CD1c-positive myeloid dendritic cell (primary cell): ENCODE measurements at regions not wholly inside any gene's neighbourhood (a gene's known extent, or its start where the extent isn't known, plus 50 kb on each side); places are given as distances from the start of the nearest gene placed in this dataset.

Source experiments
- DNase-seq: peaks from one replicate; pipeline ENCODE4 v3.0.0-alpha.2; 2016; ENCODE audit errors: extremely low spot score

- DNase-seq, result no peak
Observed at GRCh38 chr21:39056636-39057035, 126.6 kb downstream of the PSMG1 start.

- peak; percentile 8 for DNase-seq
Observed at GRCh38 chr21:39055167-39055767, 128.0 kb downstream of the PSMG1 start.

- no peak for DNase-seq
Observed at GRCh38 chr21:39054066-39054465, 129.2 kb downstream of the PSMG1 start.

- DNase-seq, result no peak
Observed at GRCh38 chr21:39053126-39053525, 130.1 kb downstream of the PSMG1 start.

- DNase-seq, result no peak
Observed at GRCh38 chr21:39052718-39053117, 130.5 kb downstream of the PSMG1 start.

GRCh38 chr21:39051588-39051949 is 131.7 kb downstream of the PSMG1 start:
- DNase-seq, result no peak

- no peak for DNase-seq
Observed at GRCh38 chr21:39050841-39051587, 132.2 kb downstream of the PSMG1 start.

GRCh38 chr21:39048574-39048973 is 134.7 kb downstream of the PSMG1 start:
- no peak for DNase-seq

- DNase-seq, result no peak
Observed at GRCh38 chr21:39048064-39048463, 135.2 kb downstream of the PSMG1 start.

GRCh38 chr21:39047046-39047445 is 136.2 kb downstream of the PSMG1 start:
- DNase-seq, result no peak

GRCh38 chr21:39046236-39046916 is 136.9 kb downstream of the PSMG1 start:
- no peak for DNase-seq

GRCh38 chr21:39041816-39042215 is 141.4 kb downstream of the PSMG1 start:
- DNase-seq, result no peak

- no peak for DNase-seq
Observed at GRCh38 chr21:39040494-39041110, 142.6 kb downstream of the PSMG1 start.

- DNase-seq, result no peak
Observed at GRCh38 chr21:39037807-39038405, 145.3 kb downstream of the PSMG1 start.

GRCh38 chr21:39036581-39036980 is 146.7 kb downstream of the PSMG1 start:
- DNase-seq, result no peak

GRCh38 chr21:39034590-39035536 is 148.4 kb downstream of the PSMG1 start:
- no peak for DNase-seq

GRCh38 chr21:39033878-39034589 is 149.2 kb downstream of the PSMG1 start:
- no peak for DNase-seq

- no peak for DNase-seq
Observed at GRCh38 chr21:39029900-39030884, 153.1 kb downstream of the PSMG1 start.

GRCh38 chr21:39029086-39029755 is 154.0 kb downstream of the PSMG1 start:
- no peak for DNase-seq
